Neural progenitor cell (in vitro differentiated cells): ENCODE measurements at regions not wholly inside any gene's neighbourhood (a gene's known extent, or its start where the extent isn't known, plus 50 kb on each side); places are given as distances from the start of the nearest gene placed in this dataset.

Source experiments
- CTCF ChIP-seq: fragments of 200-600 bp; sonication (generic); IDR thresholded peaks from 2 replicates; pipeline ENCODE4 v1.5.1; 2017; ENCODE audit warnings: antibody characterized with exemption, mild to moderate bottlenecking
- EZH2 ChIP-seq: fragments of 200-600 bp; sonication (generic); IDR thresholded peaks from 2 replicates; pipeline ENCODE4 v1.6.1; 2017; ENCODE audit warnings: antibody characterized with exemption, mild to moderate bottlenecking, moderate library complexity
- EZH2phosphoT487 ChIP-seq: fragments of 200-600 bp; sonication (generic); IDR thresholded peaks from 2 replicates; pipeline ENCODE4 v1.6.1; 2017; ENCODE audit warnings: antibody characterized with exemption

- TF ChIP-seq CTCF (no peak), EZH2 (no peak), EZH2phosphoT487 (no peak)
These were observed 404.4 kb upstream of the MDFIC2 start for GRCh38 chr3:70716832-70717231.
